ENCODE measurements at regions not wholly inside any gene's neighbourhood (a gene's known extent, or its start where the extent isn't known, plus 50 kb on each side); places are given as distances from the start of the nearest gene placed in this dataset.

DNA sequence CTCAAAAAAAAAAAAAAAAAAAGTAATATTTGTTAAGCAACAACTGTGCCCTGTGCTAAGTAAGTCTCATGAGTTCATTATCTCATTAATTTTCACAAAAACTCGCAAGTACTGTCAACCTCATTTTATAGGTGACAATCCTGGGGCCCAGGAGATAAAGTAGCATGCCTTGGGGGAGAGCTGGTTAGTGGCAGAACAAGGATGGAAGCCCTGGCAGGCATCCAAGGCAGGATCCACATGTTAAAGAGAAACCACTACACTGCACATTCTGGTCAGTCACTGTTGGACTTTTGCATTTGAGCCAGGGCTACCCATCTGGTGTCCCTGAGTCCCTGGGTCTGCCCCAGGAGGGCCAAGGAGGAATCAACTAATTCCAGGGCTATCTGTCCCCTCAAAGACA, 54.6 kb downstream of the ZFP36L2 start:
- no peak for DNase-seq

DNA sequence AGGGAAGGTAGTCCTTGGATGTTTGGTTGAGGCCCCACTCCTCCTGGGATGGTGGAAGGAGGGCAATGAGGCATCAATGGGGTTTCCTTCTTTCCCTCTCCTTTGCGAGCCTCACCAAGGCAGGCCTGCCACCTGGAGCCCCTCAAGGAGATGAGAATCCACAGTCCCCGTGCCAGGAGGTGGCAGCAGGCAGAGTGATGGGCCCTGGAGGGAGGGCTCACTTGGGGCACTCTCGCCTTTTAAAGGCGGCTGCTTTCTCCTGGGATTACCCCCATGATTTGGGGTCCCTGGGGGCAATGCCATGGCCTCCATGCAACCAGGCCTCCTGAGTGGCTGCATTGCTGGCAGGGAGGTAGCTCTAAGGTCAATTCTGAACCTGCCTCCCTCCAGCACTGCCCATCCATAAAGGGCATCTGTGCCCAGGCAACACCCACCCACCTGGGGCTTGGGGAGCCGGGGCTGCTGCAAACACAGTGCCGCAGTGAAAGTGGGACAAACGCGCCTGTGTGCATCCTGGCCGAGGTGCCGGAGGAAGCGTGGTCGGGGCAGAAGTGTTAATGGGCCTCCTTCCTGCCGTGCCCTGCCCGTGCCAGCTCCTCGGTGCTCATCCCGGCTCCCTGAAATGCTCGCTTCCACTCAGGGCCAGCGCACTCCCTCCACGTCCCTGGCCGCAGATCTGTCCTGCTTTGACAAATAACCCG, 55.9 kb downstream of the ZFP36L2 start:
- DNase-seq, result peak; percentile 39

DNA sequence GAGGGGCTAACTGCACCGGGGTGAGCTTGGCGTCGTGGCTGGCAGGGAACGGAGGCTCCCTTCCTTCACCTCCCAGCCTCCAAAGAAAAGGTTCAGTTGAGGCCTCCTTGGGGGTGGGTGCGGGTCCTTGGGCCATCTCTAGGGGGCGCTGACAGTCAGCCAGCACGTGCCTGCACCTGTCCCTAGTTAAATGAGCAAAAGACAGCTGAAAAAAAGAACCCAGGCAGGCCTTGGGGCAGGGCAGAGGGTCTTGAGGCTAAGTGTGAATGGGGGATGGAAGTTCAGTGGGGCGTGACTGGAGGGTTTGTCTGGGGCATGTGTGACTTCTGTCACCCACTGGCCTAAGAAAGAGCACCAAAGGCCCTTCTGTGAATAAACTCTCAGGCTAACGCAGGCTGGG, 56.4 kb downstream of the ZFP36L2 start:
- peak; percentile 87 for DNase-seq

DNA sequence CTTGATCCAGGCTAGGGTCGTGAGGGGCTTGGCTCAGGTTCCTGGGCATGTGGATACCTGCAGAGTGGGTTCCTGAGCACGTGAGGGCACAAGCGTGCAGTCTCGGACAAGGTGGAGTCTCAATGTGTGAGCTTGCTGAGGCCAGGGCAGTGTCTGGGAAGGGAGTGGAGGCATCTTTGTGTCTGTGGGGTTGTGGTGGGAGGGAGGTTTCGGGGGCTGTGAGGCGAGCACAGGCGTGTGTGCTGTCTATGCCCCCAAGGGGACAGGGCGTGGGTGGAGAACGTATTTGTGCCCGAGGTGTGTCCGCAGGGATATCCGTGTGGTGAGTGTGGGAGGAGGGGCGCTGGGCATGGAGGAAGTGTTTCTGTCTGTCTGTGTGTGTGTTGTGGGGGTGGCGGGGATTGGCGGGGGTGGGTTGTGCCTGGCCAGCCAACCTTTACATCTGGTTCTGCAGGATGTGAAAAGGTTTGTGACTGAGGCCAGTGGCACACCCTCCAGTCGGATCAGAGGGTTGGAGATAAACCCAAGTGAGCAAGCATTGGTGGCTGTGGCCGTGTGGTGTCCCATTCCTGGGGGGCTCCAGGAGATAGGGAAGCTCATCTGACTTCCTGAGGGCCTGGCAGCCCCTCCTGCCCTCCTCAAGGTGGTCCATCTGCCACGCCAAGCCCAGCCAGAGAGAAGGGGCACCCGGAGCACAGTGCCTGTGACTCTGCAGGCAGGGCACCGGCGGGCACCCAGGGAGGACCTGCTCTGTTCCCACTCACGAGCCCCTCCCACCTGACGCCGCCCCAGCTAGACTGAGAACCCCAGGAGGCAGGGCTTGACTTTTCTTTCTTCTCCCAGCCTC, 57.1 kb downstream of the ZFP36L2 start:
- peak; percentile 33 for DNase-seq

DNA sequence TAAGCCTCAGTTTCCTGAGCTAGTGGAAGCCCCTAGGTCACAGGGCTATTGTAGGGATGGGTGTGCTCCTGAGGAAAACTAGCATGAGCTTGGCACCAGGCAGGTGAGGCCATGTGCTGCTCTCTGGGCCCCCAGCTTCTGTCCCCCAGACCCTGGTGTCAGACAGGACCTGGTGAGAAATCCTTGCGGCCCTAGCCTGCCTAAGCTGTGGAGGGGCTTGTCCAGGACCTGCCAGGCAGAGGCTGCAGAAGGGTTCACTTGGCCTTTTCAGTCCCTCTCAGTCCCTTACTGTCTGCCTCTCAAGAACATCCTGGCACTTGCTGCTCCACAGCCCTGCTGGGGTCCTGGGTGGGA, 58.4 kb downstream of the ZFP36L2 start:
- DNase-seq, result no peak

DNA sequence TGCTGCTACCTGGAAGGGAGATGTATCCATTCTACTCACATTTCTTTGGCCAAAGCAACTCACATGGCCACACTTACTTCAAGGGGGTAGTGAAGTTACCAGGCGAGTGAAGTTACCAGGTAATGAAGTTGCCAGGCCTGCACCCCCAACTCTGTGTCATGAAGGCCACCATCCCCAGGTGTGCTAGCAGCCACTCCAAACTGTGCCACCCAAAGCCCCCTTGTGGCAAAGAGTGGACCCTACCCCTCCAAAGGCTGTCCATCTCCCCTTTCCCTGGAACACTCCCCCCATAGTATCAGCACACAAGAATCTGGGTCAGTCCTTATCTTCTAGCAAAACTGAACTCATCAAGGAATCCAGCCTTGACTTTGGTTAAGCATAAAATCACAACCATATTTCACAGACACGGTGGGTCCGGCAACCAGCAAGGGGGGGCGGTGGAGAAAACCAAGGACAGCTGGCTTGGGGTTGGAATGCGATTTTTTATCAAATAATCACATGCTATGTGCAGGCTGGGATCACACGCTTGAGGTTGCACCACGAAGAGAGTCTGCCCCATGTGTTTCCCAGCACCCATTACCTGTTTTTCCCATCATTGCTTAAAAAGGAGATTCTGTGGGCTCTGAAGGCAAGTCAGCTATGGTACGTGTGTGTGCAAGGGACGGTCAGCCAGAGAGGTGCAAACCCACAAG, 60.9 kb downstream of the ZFP36L2 start:
- no peak for DNase-seq

DNA sequence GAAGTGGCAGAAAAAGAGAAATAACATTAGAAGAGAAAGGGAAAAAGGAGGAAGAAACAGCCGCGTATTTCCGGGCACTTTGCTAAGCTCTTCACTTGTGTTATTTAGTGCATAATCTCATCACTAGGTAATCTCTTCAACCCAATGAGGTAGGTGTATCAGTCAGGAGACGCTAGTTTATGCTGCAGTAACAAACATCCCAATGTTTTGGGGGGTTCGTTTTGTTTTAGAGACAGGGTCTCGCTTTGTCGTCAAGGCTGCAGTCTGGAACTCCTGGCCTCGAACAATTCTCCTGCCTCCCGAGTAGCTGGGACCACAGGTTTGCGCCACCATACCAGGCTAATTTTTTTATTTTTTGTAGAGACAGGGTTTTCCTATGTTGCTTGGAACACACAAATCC, 61.7 kb downstream of the ZFP36L2 start:
- no peak for DNase-seq

DNA sequence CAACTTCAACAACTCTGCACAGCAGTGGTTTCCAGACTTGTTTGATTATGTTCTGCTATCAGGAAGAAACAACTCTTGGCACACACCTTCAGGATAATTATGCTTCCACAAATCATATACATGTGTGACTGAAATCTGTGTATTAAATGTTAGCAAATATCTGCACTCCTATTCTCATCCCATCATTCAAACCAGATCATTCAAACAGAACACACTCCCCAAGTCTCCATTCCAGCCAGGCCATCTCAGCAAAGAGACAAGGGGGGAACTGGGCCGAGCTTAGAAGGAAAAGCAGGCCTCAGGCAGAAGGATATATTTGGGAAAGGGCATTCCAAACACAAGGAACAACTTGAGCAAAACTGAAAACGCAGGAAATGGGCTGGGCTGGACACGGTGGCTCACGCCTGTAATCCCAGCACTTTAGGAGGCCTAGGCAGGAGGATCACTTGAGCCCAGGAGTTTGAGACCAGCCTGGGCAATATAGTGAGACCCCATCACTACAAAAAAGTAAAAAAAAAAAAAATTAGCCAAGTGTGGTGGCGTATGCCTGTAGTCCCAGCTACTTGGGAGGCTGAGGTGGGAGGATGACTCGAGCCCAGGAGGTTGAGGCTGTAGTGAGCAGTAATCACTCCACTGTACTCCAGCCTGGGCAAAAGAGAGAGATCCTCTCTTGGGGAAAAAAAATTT, 62.7 kb downstream of the ZFP36L2 start:
- no peak for DNase-seq

DNA sequence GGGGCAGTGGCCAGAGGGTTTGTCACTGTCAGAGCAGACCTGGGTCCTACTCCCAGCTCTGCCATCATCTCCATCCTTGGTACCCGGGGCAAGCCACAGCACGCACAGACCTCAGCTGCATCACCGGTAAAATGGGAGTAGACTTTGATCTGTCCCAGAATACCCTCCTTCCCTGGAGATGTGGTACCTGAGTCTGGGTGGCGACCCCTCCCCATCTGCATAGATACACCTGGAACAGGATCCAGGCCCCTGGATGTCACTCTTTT, 64.0 kb downstream of the ZFP36L2 start:
- DNase-seq, result no peak

DNA sequence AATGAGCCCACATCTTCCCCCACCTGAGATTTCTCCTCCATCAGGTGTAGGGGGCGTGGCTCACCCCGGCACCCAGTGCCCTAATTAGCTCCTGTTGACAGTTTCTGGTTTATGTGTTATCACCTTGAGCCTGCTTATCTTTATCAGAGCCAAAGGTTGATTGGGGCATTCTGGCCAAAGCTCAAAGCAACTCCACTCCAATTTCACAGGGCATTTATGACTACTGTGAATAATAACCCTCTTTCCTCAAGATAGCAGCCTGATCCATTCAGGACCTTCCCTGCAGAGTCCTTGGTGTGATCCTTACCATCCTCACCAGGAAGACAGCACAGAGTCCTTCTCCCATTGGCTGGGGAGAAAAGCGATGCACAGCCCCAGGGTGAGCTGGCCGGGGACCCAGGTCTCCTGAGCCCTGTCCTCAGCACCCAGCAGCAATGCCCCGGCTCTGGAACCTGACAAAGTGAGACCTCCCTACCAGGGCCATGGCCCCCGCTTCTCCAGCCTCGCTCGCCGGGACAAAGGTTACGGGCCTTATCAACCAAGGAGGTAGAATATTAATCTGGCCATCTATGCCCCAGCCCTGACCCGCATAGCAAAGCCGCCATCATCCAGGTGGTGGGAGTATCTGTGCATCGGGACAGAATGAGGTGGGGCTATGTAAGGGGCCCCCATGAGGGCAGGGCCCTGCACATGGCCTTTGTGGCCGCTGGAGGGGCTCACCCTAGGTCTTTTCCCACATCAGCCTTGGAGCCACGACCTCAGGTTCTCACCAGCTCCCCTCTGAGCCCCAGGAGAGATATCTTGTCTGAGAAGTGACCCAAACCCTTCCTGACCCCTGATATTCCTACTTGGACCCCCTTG, 64.5 kb downstream of the ZFP36L2 start:
- no peak for DNase-seq

DNA sequence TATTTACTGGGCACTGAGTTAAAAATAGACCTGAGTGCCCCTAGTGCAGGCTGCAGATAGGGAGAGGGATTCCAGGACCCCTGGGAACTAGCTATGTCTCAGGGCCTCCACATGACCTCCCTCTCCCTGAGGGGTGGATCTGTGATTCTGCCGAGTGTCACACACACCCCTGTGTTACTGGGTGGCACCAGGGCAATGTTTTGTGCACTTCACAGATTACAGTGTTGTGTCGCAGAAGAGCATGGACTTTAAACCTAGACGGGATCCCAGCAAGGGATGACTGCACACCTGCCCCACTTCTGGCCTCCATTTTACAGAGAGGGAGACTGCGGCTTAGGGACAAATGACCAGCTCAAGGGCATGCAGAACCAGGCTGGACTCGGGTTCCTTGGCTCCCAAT, 65.6 kb downstream of the ZFP36L2 start:
- DNase-seq, result no peak

DNA sequence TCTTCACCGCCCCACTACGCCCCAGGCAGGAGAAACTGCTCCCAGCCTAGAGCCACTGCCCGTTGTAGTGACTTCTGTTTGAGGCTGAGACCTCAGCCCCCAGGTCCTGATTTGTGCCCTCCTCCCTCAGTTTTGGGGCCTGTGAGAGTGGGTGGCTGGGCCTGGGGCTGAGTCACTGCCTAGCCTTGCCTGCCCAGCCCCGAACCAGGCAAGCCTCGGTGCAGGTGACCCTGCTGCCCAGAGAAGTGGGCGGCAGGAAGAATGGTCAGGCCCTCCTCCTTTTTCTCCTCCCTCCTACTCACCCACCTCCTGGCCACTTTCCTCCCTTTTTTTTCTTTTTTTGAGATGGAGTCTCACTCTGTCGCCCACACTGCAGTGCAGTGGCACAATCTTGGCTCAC, 66.6 kb downstream of the ZFP36L2 start:
- DNase-seq, result peak; percentile 40

DNA sequence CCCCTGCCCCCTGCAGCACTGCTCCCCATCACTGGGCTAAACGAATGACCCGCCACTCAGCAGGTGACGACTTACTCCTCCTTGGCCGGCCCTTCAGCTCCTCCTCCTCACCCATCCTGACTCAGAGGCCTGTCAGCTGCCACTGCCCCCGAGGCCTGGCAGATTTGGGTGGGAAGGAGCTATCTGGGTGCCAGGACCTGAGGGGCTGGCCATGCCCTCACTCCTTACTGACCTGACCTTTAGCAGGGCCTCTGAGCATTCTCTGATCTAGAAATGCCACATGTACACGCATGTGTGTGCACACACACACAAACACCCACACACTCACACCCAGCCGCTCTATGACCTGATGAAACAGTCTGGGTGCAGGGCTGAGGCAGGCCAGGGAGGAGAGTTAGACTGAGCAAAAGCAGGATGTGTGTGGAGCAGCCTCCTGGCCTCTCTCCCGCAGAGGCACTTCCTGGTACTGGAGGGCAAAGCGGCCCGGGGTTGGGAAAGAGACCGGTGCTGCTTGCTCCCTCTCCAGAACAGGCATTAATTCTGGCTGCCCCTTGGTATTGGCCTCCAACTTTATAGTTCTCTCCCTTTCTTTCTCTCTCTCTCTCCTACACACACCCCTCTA, 68.0 kb downstream of the ZFP36L2 start:
- peak; percentile 80 for DNase-seq

DNA sequence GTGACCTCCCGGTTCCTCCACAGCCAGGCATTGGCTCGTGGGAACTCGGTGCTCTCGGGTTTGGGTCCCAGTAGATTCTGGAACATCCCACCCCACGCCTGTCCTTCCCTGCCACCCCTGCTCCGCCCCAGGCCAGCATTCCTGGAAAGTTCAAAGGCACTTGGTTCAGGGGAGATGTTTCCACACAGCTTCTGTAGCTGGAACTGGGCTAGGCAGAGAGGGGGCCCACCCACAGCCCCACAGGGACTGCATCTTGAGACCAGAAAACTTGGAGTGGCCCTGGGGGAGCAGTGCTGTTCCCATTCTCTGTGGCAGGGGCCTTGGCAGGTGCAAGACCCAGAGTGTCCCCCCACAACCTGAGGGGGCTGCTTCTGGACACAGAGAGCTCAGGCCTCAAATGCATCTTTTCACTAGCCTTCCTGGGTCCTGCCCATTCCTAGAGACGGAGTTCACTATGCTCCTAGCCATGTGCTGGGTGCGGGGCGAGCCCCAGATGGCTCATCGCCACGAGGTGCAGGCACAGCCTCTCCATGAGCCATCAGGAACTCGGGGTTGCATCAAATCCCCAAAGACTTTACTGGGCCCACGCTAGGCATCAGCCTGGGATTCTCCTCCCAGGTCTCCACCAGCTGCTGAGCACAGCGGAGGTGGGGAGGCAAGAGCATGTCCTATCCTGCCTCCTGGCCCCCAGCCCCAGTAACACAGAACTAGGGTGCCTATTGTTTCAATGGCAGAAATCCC, 68.7 kb downstream of the ZFP36L2 start:
- no peak for DNase-seq

DNA sequence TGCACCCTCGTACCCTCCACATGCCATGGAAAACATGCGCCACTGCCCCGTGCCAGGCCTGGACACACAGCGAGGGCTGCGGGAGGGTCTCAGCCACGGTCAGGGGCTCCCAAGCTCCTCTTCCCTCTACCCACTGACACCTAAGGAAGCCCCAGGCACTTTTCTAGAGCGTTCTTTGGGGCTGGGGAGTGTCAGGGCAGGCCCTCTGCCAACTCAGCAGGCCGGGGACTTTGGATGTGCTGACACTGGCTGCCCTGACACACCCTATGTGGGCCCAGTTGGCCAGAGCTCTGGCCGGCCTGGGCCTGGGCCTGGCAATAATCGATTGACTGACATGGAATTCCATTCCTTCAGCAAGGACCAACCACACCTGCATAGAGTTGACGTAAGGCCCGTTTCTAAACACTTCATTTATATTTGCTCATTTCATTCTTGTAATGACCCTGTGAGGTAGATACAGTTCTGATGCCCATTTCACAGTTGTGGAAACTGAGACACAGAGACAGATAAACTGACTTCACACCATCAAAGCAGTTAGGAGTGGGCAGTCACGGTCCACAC, 70.5 kb downstream of the ZFP36L2 start:
- DNase-seq, result no peak

DNA sequence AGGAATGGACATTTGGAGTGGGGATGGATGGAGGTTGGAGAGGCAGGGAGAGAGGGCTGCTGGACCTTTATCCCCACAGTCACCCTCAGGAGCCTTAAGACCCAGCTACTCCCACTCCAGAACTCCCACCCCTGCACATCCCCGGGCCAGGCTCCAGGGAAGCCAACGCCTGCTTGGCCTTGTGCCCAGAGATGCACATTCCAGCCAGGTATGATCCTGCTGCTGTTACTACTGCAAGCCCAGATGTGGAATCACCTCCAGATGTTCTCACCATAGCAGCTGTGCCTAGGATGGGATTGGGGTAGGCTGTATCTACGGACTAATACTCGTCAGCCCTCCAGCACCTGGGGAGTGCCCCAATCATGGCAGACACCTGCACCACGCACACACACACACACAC, 71.7 kb downstream of the ZFP36L2 start:
- DNase-seq, result no peak

DNA sequence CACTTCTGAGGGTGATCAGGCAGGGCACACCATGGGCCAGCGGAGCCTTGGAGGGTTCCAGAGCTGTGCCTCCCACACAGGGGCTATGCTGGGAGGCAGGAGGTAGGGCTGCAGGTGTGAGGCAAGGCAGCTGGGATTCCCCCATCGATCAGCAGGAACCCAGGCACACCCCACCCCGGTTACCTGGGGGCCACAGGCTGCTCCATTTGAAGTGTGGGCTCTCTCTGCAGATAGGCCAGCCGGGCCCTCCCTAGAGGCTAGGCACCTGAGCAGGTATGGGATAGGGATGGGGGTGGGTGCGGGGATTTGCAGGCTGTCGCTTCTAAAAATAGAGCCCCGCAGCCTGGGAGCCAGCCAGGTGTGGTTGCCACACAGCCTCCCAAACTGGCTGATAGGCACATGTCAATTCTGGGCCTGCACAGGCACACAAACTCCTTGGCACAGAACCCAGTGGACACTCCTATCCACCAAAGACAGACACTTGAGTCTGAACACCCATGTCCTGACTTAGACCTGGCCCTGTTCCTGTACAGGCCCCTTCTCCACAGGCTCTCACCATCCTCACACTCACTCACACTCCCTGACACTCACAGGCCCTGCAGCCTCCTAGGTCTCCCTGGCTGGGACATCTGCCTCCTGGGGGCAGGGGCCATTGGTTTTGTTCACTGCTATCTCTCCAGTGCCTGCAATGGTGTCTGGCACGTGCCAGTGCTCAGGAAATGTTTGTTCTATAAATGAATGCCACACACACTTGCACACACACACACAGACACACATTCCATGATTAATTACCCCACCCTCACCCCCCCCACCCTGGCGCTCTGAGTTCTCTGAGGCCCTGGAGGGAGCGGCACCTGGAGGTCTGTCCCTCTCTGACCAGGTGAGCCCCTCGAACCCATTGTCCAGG, 73.4 kb downstream of the ZFP36L2 start:
- no peak for DNase-seq

DNA sequence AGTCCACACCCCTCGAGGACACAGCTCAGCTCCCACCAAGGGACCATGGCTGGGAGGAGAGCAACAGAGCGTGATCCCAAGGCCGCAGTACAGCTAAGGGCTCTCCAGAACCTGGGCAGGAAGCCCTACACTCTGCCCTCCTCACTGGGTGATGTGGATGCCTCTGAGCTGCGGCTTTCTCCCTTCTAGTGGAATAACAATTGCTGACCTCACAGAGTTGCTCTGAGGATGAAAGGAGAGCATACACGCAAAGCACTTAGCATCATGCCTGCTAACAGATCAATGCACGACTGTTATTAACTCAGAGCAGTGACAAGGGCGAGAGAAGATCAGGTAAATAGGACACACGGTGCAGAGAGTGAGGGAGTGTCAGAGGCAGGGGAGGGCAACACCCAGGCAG, 74.2 kb downstream of the ZFP36L2 start:
- DNase-seq, result no peak

DNA sequence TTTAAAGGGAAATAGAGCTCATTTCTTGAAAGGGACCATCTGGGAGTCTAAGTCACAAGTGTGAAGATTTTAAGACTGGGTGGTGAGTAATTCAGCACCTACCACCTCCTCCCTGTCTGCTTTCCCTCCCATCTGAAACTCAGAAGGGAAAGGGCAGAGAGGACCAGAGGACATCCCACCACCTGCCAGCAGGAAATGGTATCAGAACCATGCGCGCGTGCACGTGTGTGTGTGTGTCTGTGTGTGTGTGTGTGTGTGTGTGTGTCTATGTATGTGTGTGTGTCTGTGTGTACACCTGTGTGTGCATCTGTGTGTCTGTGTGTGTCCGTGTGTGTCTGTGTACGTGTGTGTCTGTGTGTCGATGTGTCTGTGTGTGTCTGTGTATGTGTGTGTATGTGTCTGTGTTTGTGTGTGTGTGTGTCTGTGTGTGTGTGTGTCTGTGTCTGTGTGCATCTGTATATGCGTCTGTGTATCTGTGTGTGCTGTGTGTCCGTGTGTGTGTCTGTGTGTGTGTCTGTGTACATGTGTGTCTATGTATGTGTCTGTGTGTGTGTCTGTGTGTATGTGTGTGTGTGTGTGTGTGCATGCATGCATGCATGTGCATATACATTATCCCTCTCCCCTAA, 76.8 kb downstream of the ZFP36L2 start:
- peak; percentile 78 for DNase-seq

DNA sequence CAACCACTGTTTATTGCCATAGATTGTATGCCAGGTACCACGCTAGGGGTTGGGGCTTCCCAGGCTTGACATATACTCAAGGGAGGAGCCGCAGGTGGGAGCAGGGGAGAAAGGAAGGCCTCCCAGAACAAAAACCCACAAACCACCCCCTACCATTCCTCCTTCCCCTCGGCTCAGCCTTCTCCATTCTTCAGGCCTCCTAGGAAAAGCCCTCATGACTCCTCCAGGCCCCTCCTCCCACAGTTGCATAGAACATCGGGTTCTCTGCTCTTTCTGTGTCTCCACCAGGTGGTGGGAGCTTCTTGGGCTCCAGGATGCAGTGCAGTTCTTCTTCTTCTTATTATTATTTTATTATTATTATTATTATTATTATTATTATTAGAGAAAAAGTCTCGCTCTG, 80.3 kb downstream of the ZFP36L2 start:
- no peak for DNase-seq
